ENCODE measurements at regions not wholly inside any gene's neighbourhood (a gene's known extent, or its start where the extent isn't known, plus 50 kb on each side); places are given as distances from the start of the nearest gene placed in this dataset.

DNA sequence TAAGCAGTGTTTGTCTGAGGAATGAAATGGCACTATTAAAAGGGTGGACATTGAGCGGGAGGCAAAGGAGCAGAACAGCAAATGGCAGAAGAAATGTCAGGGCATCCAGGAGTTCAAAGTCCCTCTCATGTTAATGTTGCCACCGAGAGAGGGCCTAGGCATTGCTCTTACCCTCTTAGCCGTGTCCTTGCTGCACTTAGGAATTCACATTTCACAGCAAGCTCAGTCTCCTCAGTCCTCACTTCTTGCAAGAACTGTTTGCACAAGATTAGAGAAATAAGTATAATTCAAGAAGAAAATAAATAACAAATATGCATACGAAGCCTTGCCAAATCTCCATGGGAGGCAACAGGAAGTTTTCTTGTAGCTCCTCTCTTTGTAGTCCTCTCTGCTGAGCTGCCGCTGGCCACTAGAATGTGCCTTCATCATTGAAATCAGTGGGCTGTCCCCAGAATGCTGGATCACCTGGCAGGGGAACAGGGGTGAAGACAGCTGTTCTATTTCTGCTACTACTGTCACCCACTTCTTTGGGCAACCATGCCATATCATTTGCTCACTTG lies 205.8 kb downstream of the ZNF326 start:
- DNase-seq (ENCODE audit: low spot score), result no peak

DNA sequence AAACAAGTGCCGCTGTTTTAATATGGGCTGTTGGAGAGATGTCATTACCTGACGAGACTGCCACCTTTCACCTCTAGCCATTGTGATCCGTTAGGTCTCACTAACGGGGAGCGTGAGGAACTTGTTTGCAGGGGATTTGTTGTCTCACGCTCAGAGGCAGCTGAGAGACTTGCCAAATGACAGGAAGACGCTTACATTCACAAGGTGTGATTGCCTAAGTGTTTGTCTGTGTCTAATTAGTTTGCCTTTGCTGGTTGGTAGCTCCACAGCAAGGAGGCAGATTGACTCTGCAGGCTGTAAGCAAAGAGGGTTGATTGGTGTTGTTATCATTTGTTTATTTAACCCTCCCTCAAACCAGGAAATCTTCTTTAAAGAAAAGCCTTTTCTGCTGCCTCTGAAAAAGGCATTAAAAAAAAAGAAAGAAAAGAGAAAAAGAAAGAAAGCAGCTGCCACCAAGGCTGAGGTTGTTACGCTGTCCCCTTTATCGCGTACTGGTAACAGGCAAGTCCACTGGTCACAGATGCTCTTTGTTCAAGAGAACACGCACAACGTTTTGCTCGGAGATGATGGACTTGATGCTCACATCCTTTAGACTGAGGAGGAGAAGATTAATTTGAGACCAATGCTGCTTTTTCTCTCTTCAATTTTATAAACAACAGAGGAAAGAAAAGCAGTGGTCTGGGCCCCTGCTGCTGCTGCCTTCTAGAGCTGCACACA lies 203.9 kb downstream of the ZNF326 start:
- no peak for DNase-seq (ENCODE audit: low spot score)

DNA sequence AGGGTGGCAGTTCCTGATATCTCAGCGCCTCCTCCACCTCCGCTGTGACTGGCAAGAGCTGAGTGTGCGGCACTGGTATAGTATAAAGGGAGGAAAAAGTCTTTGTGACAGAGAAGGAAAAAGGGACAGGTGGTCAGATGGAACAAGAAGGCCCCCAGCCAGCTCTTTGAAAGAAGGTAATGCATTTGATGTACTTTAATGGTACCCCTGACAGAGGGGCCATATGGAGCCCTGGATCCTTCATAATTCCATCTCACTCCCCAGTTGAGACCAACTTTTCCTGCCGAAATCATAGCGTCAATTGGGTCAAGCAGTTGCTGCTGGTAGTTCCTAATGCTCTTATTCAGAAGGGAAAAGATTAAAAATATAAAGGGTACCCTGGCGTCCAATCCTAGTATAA lies 198.2 kb downstream of the ZNF326 start:
- DNase-seq (ENCODE audit: low spot score), result no peak

DNA sequence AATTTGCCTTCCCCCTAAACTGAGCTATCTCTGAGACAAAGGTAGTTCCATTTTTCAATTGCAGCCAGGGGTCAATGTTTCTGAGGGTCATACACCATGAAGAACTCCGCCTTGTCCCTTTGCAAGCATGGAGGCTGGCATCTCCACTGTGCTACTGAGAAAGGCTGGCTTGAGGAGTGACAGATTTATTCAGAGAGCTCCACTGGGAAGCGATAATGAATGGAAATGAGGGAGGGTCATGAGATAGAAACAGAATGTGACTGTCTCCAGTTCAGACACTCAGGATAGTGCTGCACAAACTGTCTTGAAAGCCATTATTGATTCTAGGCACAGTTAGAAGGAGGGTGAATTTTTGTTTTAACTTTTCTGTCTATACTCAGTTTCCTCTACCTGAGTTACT lies 197.5 kb downstream of the ZNF326 start:
- DNase-seq (ENCODE audit: low spot score), result no peak

DNA sequence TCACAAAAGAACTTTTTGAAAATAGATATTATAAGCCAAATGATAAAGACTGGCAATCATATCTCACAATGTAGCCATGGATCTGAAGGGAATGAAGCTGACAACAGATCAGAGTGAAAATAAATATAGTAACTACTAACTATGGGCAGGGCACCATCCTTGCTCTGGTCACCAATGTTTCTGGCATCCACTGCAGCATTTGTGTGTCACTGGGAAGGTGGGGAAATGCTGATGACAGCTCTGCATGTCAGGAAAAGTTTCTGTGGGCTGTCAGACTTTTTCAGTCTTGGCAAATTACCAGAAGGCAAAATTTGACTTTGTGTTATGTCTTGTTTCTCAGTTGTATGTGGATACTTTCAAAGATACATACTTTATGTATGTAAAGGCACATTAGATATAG lies 195.6 kb downstream of the ZNF326 start:
- DNase-seq (ENCODE audit: low spot score), result no peak

- DNase-seq (ENCODE audit: low spot score), result no peak
These were observed 195.0 kb downstream of the ZNF326 start for GRCh38 chr1:90189889-90190288.

- no peak for DNase-seq (ENCODE audit: low spot score)
These were observed 192.3 kb downstream of the ZNF326 start for GRCh38 chr1:90187323-90187585.

GRCh38 chr1:90186506-90187322 lies 191.8 kb downstream of the ZNF326 start:
- DNase-seq (ENCODE audit: low spot score), result no peak

DNA sequence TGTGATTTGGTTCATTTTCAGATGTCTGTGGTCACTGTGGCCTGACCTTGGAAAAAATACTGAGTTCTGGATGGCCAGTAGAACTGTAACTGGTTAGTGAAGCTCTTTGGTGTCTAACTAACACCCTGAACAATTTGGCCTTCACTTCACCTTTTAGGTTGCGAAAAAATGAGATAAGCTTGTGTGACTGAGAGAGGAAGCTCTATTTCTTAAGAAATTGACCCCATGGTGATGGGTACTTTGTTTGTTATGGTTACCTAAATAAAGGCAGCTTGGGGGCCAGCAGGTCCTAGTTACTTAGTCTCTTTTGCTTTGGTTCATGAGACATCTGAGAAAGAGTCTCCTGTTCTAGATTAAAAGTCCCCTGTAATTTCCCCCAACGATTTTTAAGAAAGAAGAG lies 181.6 kb downstream of the ZNF326 start:
- no peak for DNase-seq (ENCODE audit: low spot score)

DNA sequence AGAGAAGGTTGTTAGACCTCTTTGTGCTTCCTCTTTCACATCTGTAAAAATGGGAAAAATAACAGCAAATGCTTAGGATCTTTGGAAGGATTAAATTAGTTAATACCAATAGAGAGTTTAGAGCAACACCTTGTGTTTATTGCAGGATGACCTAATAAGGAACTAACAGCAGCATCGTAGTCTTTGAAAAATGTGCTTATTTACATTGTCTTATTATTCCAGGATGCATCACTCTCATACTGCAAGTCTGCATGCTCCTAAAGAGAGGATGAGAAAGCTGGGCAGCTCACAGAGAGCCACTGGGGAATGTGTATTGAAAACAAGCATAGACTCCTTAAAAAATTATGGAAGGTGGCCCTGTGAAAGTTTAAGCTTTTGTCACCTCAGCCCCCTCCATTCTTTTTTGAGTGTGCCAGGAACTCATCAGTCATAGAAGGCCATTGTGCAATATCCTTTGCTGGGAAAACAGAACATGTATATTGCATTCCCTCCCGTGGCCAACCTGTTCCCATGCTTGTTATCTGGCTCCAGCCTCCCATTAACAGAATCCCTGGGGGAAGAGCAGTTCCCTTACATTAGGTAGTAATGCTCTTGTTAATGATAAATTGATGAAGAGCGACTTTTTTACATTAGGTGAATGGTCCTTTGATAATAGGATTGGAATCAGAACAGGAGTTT lies 180.7 kb downstream of the ZNF326 start:
- no peak for DNase-seq (ENCODE audit: low spot score)

DNA sequence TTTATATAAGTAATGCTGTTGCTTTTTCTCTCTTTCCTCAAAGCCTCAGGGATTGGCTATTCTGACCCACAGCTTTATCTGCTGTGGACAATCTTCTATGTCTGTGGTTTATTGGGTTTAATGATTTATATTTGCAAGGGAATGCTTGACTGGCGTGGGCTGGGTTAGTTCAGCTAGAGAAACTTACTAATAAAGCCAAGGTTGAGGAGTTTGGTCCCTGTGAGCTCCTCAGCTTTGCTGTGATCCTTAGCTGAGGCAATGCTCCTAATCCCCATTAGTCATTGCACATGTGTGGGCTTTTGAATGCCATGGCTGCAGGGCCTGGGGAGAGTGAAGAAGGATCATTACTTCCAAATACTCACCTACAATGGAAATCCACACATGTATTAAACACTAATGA lies 179.3 kb downstream of the ZNF326 start:
- DNase-seq (ENCODE audit: low spot score), result no peak

GRCh38 chr1:90162216-90162615 lies 167.3 kb downstream of the ZNF326 start:
- DNase-seq (ENCODE audit: low spot score), result no peak

GRCh38 chr1:90161625-90162024 lies 166.7 kb downstream of the ZNF326 start:
- DNase-seq (ENCODE audit: low spot score), result no peak

- DNase-seq (ENCODE audit: low spot score), result no peak
These were observed 161.0 kb downstream of the ZNF326 start for GRCh38 chr1:90155721-90156487.

DNA sequence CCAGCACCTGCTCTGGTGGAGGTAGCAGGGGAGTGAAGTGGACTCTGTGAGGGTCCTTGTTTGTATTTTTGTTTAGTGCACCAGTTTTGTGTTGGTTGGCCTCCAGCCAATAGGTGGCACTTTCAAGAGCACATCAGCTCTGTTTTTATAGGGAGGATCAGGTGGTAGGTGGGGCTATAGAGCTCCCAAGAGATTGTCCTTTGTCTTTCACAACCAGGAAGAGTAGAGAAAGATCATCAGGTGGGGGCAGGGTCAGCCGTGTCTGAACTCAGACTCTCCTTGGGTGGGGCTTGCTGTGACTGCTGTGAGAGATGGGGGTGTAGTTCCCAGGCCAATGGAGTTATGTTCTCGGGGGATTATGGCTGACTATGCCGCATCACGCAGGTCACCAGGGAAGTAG lies 159.8 kb downstream of the ZNF326 start:
- DNase-seq (ENCODE audit: low spot score), result no peak

DNA sequence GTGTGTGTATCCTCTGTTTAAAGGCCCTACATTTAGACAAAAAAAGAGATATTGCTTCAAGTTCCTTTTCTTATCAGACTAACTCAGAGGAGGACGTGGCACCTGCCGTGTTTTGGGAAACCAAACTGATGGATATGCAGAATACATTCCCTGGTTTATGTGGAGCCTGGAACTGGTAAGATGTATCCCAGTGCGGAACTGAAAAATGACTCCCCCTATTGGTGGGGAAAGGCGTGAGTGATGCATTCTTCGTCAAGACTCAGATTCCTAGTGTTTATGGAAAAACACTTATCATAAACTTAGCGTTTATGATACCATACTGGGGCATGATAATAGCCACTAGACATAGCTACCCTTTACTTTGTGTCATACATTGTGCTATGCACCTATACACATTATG lies 154.2 kb downstream of the ZNF326 start:
- no peak for DNase-seq (ENCODE audit: low spot score)

DNA sequence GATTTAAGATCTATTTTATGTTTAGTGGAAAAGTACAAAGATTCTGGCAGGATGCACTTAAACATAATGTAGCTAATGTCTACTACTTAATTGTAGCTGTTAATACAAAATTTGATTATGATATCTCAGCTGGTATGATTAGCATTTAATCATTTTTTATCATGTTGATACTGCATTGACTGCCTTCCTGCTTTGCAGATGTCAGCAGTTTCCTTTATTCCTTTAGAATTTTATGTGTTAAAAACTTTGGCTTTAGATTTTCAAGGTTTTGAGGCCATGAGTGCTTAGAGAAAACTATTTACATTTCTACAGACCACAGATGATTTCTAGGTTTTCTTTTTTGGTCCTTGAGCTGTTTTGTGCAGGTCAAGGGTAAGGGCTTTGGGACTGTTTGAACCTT lies 152.2 kb downstream of the ZNF326 start:
- no peak for DNase-seq (ENCODE audit: low spot score)

- DNase-seq (ENCODE audit: low spot score), result no peak
These were observed 149.9 kb downstream of the ZNF326 start for GRCh38 chr1:90144820-90145219.

GRCh38 chr1:90143591-90143990 lies 148.7 kb downstream of the ZNF326 start:
- DNase-seq (ENCODE audit: low spot score), result no peak

DNA sequence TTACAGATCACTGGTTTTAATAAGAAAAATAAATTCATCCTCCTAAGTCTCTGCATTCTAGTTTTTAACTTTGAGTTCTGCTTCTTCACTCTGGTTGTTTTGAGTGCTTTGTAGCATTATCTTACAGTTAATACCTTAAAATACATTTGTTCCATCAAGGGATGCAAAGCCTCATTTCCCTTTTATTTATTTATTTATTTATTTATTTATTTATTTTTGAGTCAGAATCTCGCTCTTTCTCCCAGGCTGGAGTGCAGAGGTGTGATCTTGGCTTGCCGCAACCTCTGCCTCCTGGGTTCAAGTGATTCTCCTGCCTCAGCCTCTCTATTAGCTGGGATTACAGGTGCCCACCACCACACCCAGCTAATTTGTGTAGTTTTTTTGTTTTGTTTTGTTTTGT lies 147.8 kb downstream of the ZNF326 start:
- no peak for DNase-seq (ENCODE audit: low spot score)

DNA sequence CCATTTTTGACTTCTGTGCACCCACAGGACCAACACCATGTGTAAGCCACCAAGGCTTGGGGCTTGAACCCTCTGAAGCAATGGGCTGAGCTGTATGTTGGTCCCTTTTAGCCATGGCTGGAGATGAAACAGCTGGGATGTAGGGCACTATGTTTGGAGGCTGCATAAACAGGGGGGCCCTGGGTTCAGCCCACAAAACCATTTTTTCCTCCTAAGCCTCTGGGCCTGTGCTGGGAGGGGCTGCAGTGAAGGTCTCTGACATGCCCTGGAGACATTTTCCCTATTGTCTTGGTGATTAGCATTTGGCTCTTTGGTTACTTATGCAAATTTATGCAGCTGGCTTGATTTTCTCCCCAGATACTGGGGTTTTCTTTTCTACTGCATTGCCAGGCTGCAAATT lies 144.9 kb downstream of the ZNF326 start:
- no peak for DNase-seq (ENCODE audit: low spot score)

GRCh38 chr1:90135286-90135685 lies 140.4 kb downstream of the ZNF326 start:
- DNase-seq (ENCODE audit: low spot score), result no peak

Measured in AG20443 (cell line).